CD8-positive, alpha-beta memory T cell (primary cell): ENCODE measurements at regions not wholly inside any gene's neighbourhood (a gene's known extent, or its start where the extent isn't known, plus 50 kb on each side); places are given as distances from the start of the nearest gene placed in this dataset.

ENCODE experiments used
- CTCF ChIA-PET: fragments of 350-600 bp; sonication (Branson Sonifier 250); formaldehyde crosslinking; loops from one replicate; lab custom pipeline; 2021; ENCODE audit warnings: antibody characterized with exemption; lab: Charles Lee
- POLR2A ChIA-PET: fragments of 350-600 bp; sonication (Branson Sonifier 250); formaldehyde crosslinking; loops from one replicate; lab custom pipeline; 2021; ENCODE audit warnings: antibody characterized with exemption; lab: Charles Lee
- DNase-seq, 5 donors: peaks; one replicate each; pipeline versions ENCODE4 v3.0.0 to v3.0.0-alpha.2; 2020 to 2022; ENCODE audit warnings: mixed read lengths in 1 of 5
- H3K27ac ChIP-seq: one replicate; pipeline ENCODE4 v1.7.0; 2013; ENCODE audit warnings: low read depth, mild to moderate bottlenecking, low read length, moderate library complexity
- H3K27me3 ChIP-seq: 2 replicates; pipeline ENCODE4 v1.7.0; 2013; ENCODE audit warnings: low read length, mild to moderate bottlenecking; ENCODE audit not compliant: insufficient read depth, poor library complexity, severe bottlenecking
- H3K36me3 ChIP-seq: 2 replicates; pipeline ENCODE4 v1.7.0; 2013; ENCODE audit warnings: mild to moderate bottlenecking, low read length, moderate library complexity; ENCODE audit not compliant: insufficient read depth
- H3K4me1 ChIP-seq: 2 replicates; pipeline ENCODE4 v1.7.0; 2013; ENCODE audit warnings: mild to moderate bottlenecking, low read length, moderate library complexity; ENCODE audit not compliant: insufficient read depth
- H3K4me3 ChIP-seq: 2 replicates; pipeline ENCODE4 v1.7.0; 2013; ENCODE audit warnings: mild to moderate bottlenecking, low read length
- H3K9me3 ChIP-seq: 2 replicates; pipeline ENCODE4 v1.7.0; 2013; ENCODE audit warnings: mild to moderate bottlenecking, low read length
- H3K27ac Mint-ChIP-seq, 8 donors: one replicate each; pipeline ENCODE4 v1.8.0; 2020 to 2021; ENCODE audit warnings: mixed read lengths in 8 of 8, mild to moderate bottlenecking in 6 of 8, inconsistent platforms in 3 of 8, moderate library complexity in 3 of 8
- H3K27me3 Mint-ChIP-seq, 2 donors: one replicate each; pipeline ENCODE4 v1.8.0; 2020 to 2021; ENCODE audit warnings: mixed read lengths in 2 of 2, mild to moderate bottlenecking in 1 of 2, moderate library complexity in 1 of 2
- H3K36me3 Mint-ChIP-seq, 3 donors: one replicate each; pipeline ENCODE4 v1.8.0; 2020 to 2021; ENCODE audit warnings: mixed read lengths in 3 of 3, inconsistent platforms in 1 of 3, mild to moderate bottlenecking in 1 of 3
- H3K4me1 Mint-ChIP-seq, 3 donors: one replicate each; pipeline ENCODE4 v1.8.0; 2020 to 2021; ENCODE audit warnings: mixed read lengths in 3 of 3, inconsistent platforms in 1 of 3, mild to moderate bottlenecking in 1 of 3
- H3K4me3 Mint-ChIP-seq, 7 donors: one replicate each; pipeline ENCODE4 v1.8.0; 2020 to 2021; ENCODE audit warnings: mixed read lengths in 7 of 7, mild to moderate bottlenecking in 6 of 7, moderate library complexity in 4 of 7, inconsistent platforms in 2 of 7
- H3K9me3 Mint-ChIP-seq, 5 donors: one replicate each; pipeline ENCODE4 v1.8.0; 2020 to 2022; ENCODE audit warnings: mixed read lengths in 5 of 5, mild to moderate bottlenecking in 3 of 5, moderate library complexity in 2 of 5, inconsistent platforms in 1 of 5

DNA sequence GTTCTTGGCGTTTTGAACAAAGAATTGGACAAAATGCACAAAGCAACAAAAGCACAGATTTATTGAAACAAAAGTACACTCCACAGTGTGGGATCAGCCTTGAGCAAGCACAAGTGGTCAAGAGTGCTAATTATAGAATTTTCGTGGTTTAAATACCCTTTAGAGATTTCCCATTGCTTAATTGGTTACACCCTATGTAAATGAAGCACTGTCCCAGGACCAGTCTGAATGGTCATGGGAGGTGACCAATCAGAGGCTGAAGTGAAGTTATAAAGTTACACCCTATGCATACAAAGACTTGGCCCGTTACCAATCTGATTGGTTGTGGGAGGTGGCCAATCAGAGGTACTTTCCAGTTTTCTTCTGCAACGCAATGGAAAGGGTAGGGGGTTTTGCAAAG lies 223.6 kb downstream of the CENPF start:
- no peak overlapping the region for H3K27ac Mint-ChIP-seq
- no peak for DNase-seq
- Histone ChIP-seq H3K4me1 (no peaks in the 10 kb centered on the region), H3K27me3 (no peaks in the 10 kb centered on the region), H3K9me3 (no peaks in the 10 kb centered on the region), H3K36me3 (no peaks in the 10 kb centered on the region), H3K27ac (no peak overlapping the region), H3K4me3 (no peak overlapping the region)
- no peak overlapping the region for H3K4me3 Mint-ChIP-seq
- POLR2A ChIA-PET, result no interaction called here
- H3K27me3 Mint-ChIP-seq, result peaks cover 0 to 2% of the 10 kb centered on the region in 2 donors
- peaks cover 5 to 20% (median 9%) of the 10 kb centered on the region in 5 donors for H3K9me3 Mint-ChIP-seq
- H3K36me3 Mint-ChIP-seq, result no peaks in the 10 kb centered on the region
- H3K4me1 Mint-ChIP-seq, result no peaks in the 10 kb centered on the region
- CTCF ChIA-PET, result no interaction called here

DNA sequence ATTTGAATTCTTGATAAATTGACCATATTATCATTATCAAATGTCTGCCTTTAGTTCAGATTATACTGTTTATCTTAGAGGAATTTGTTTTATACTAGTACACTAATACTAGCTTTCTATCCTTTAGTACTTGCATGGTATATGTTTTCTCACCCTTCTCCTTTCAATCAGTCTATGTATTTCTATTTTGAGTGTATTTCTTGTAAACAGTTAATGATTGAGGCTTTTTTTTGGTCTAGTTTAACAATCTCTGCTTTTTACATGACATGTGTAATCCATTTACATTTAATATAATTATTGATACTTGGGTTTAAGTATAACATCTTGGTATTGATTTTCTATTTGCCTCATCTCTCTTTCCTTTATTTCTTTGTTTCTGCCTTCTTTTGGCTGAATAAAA lies 224.9 kb downstream of the CENPF start:
- Mint-ChIP-seq H3K27ac (no peak overlapping the region), H3K36me3 (no peaks in the 10 kb centered on the region), H3K9me3 (peaks cover 5 to 17% (median 12%) of the 10 kb centered on the region in 5 donors), H3K4me1 (no peaks in the 10 kb centered on the region), H3K27me3 (no peaks in the 10 kb centered on the region), H3K4me3 (no peak overlapping the region)
- Histone ChIP-seq H3K4me3 (no peak overlapping the region), H3K27ac (no peak overlapping the region), H3K9me3 (no peaks in the 10 kb centered on the region), H3K36me3 (no peaks in the 10 kb centered on the region), H3K27me3 (no peaks in the 10 kb centered on the region), H3K4me1 (no peaks in the 10 kb centered on the region)
- no peak for DNase-seq
- ChIA-PET CTCF (no interaction called here), POLR2A (no interaction called here)

DNA sequence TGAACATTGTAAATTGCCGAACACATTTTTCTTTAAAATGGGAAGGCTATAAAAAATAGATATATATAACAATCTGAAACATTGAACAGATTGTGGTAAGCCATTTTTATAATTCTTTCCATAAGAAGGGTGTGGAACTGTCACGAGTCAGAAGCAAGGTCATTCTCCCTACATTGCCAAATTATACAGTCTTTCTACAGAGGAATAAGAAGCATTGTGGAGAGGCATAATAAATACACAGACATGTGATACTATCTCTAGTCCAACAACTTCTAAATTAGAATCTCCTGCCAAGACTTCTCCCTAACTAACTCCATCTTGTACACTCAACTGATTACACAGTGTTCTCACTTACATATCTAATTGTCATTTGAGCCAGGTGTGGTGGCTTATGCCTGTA lies 227.9 kb downstream of the CENPF start:
- Histone ChIP-seq H3K27me3 (no peaks in the 10 kb centered on the region), H3K36me3 (no peaks in the 10 kb centered on the region), H3K4me1 (no peaks in the 10 kb centered on the region), H3K9me3 (no peaks in the 10 kb centered on the region), H3K27ac (no peak overlapping the region), H3K4me3 (no peak overlapping the region)
- H3K36me3 Mint-ChIP-seq, result no peaks in the 10 kb centered on the region
- POLR2A ChIA-PET, result no interaction called here
- H3K27me3 Mint-ChIP-seq, result no peaks in the 10 kb centered on the region
- no peak for DNase-seq
- no peak overlapping the region for H3K4me3 Mint-ChIP-seq
- H3K9me3 Mint-ChIP-seq, result peaks cover 5 to 17% (median 6%) of the 10 kb centered on the region in 5 donors
- CTCF ChIA-PET, result no interaction called here
- H3K27ac Mint-ChIP-seq, result no peak overlapping the region
- no peaks in the 10 kb centered on the region for H3K4me1 Mint-ChIP-seq

DNA sequence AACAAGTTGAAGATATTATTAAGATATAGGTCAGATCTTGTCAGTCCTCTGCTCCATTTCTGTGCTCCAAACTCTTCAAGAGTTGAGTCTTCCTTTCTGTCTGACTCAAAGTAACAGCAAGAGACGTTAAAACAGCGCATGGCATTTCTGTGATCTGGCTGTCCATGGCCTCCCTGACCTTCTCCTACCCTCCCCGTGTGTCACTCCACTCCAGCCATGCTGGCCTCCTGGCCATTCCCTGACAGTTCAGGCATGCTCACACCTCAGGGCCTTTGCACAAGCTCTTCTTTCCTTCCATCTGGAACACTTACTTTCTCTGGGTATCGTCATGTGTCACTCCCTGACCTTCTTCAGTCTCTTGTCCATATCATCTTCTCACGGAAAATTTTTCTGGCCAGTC lies 229.0 kb downstream of the CENPF start:
- Mint-ChIP-seq H3K4me1 (no peaks in the 10 kb centered on the region), H3K4me3 (no peak overlapping the region), H3K9me3 (peaks cover 5 to 17% (median 7%) of the 10 kb centered on the region in 5 donors), H3K27ac (peak overlapping the region in 1 of 8 donors; percentile 16), H3K36me3 (no peaks in the 10 kb centered on the region), H3K27me3 (no peaks in the 10 kb centered on the region)
- no peaks in the 10 kb centered on the region for H3K36me3 ChIP-seq
- H3K27ac ChIP-seq, result no peak overlapping the region
- H3K9me3 ChIP-seq, result no peaks in the 10 kb centered on the region
- H3K27me3 ChIP-seq, result no peaks in the 10 kb centered on the region
- H3K4me3 ChIP-seq, result no peak overlapping the region
- CTCF ChIA-PET, result no interaction called here
- POLR2A ChIA-PET, result no interaction called here
- no peak for DNase-seq
- H3K4me1 ChIP-seq, result no peaks in the 10 kb centered on the region

DNA sequence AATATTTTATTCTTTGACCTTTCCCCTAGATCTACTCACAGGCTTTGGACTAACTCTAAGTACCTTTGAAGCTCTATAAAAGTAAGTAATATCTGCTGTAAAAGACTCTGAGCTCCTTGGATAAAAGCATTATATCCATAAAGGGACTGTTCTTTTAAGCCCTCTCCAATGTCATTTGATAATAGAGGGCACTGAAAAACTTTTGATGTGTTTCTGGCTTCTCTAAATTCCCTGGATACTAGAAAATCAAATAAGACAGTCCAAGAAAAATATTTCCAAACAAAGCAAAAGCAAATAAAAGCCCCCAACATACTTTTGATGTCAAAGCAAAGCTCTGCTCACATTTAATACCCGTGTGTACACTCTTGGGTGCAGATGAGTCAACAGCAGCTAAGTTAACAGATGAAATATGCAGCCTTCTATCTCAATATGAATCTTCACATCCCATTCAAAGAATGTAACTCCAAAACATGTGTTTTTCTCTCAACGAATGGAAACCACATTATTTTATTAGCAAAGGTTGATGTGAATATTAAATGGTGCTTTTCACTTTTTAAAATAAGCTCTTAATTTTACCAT lies 230.3 kb downstream of the CENPF start:
- Mint-ChIP-seq H3K4me3 (no peak overlapping the region), H3K4me1 (no peaks in the 10 kb centered on the region), H3K27ac (no peak overlapping the region), H3K27me3 (no peaks in the 10 kb centered on the region), H3K36me3 (no peaks in the 10 kb centered on the region), H3K9me3 (peaks cover 0 to 7% (median 6%) of the 10 kb centered on the region in 5 donors)
- ChIA-PET CTCF (no interaction called here), POLR2A (no interaction called here)
- no peak for DNase-seq
- no peak overlapping the region for H3K27ac ChIP-seq
- H3K9me3 ChIP-seq, result no peaks in the 10 kb centered on the region
- no peaks in the 10 kb centered on the region for H3K27me3 ChIP-seq
- H3K36me3 ChIP-seq, result no peaks in the 10 kb centered on the region
- no peak overlapping the region for H3K4me3 ChIP-seq
- no peaks in the 10 kb centered on the region for H3K4me1 ChIP-seq

DNA sequence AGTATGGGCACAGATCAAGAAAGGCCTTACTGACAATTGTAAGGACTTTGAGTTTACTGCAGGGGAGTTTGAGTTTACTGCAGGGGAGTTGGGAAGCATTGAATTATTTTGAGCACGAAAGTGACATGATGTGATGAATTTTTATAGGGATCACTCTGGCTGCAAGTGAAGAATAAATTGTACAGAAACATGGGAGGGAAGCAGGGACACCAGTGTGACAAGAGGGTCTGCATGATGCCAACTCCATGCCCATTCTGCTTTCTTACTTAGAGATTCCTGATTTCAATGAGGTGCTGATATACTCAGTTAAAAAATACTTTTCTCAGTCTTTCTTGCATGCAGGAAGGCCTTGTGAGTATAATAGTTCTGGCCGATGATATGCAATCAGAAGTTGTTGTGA lies 234.4 kb downstream of the CENPF start:
- Mint-ChIP-seq H3K36me3 (no peaks in the 10 kb centered on the region), H3K9me3 (peaks cover 0 to 3% (median 0%) of the 10 kb centered on the region in 5 donors), H3K27ac (no peak overlapping the region), H3K27me3 (no peaks in the 10 kb centered on the region), H3K4me1 (no peaks in the 10 kb centered on the region), H3K4me3 (no peak overlapping the region)
- no peaks in the 10 kb centered on the region for H3K27me3 ChIP-seq
- no peaks in the 10 kb centered on the region for H3K36me3 ChIP-seq
- ChIA-PET CTCF (no interaction called here), POLR2A (no interaction called here)
- no peaks in the 10 kb centered on the region for H3K4me1 ChIP-seq
- DNase-seq, result no peak
- H3K9me3 ChIP-seq, result no peaks in the 10 kb centered on the region
- no peak overlapping the region for H3K4me3 ChIP-seq
- H3K27ac ChIP-seq, result no peak overlapping the region

DNA sequence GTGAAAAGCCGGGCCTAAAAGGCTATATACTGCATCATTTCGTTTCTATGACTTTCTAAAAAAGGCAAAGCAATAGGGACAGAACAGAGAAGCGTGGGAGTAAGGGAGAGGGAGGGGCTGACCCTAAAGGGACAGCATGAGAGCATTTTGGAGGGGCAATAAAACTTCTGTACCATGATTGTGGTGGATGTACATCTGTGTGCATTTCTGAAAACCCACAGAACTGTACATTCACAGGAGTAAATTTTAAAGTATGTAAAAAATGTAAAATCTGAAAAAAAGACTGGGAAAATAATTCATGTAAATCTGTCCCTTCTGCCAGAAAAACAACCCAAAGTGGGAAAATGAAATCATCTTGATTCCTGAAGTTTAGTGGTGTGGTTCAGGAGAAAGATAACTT lies 235.4 kb downstream of the CENPF start:
- Mint-ChIP-seq H3K4me3 (no peak overlapping the region), H3K4me1 (no peaks in the 10 kb centered on the region), H3K36me3 (no peaks in the 10 kb centered on the region), H3K27me3 (no peaks in the 10 kb centered on the region), H3K27ac (no peak overlapping the region), H3K9me3 (peaks cover 0 to 8% (median 0%) of the 10 kb centered on the region in 5 donors)
- Histone ChIP-seq H3K4me1 (no peaks in the 10 kb centered on the region), H3K36me3 (no peaks in the 10 kb centered on the region), H3K9me3 (no peaks in the 10 kb centered on the region), H3K27ac (no peak overlapping the region), H3K27me3 (no peaks in the 10 kb centered on the region), H3K4me3 (no peak overlapping the region)
- no peak for DNase-seq
- ChIA-PET CTCF (no interaction called here), POLR2A (no interaction called here)

DNA sequence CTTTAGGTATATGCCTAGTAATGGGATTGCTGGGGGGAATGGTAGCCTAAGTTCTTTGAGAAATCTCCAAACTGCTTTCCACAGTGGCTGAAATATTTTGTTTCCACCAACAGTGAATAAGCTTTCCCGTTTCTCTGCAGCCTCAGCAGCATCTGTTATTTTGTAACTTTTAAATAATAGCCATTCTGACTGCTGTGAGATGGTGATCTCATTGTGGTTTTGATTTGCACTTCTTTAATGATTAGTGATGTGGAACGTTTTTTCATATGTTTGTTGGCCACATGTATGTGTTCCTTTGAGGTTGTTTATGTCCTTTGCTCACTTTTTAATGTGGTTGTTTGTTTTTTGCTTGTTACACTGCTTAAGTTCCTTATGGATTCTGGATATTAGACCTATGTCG lies 237.4 kb downstream of the CENPF start:
- H3K4me3 Mint-ChIP-seq, result no peak overlapping the region
- H3K9me3 Mint-ChIP-seq, result peaks cover 0 to 14% (median 0%) of the 10 kb centered on the region in 5 donors
- H3K4me1 ChIP-seq, result no peaks in the 10 kb centered on the region
- H3K4me3 ChIP-seq, result no peak overlapping the region
- DNase-seq, result no peak
- H3K27me3 Mint-ChIP-seq, result no peaks in the 10 kb centered on the region
- no peak overlapping the region for H3K27ac Mint-ChIP-seq
- H3K9me3 ChIP-seq, result no peaks in the 10 kb centered on the region
- no peak overlapping the region for H3K27ac ChIP-seq
- no peaks in the 10 kb centered on the region for H3K27me3 ChIP-seq
- no peaks in the 10 kb centered on the region for H3K36me3 Mint-ChIP-seq
- H3K36me3 ChIP-seq, result no peaks in the 10 kb centered on the region
- no peaks in the 10 kb centered on the region for H3K4me1 Mint-ChIP-seq
- ChIA-PET POLR2A (no interaction called here), CTCF (no interaction called here)

DNA sequence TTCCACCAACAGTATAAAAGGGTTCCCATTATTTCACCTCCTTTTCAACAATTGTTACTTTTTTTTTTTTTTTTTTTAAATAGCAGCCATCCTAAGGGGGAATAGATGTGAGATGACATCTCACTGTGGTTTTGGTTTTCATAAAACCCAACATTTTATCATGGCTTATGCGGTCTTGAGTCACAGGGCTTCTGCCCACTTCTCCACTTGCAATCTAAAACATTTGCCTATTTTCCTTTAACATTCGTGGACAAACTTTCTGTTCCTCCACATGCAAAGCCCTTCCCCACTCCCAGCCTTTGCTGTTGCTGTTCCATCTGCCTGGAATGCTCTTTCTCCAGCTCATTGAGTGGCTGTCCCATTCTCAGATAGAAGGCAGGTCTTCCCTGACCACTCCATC lies 239.7 kb upstream of the KCNK2 start:
- H3K4me1 ChIP-seq, result no peaks in the 10 kb centered on the region
- CTCF ChIA-PET, result no interaction called here
- peaks cover 0 to 14% (median 2%) of the 10 kb centered on the region in 5 donors for H3K9me3 Mint-ChIP-seq

More for the DNA sequence above, 239.7 kb upstream of the KCNK2 start:
- Mint-ChIP-seq H3K4me3 (no peak overlapping the region), H3K27ac (no peak overlapping the region), H3K36me3 (no peaks in the 10 kb centered on the region), H3K4me1 (no peaks in the 10 kb centered on the region), H3K27me3 (no peaks in the 10 kb centered on the region)
- Histone ChIP-seq H3K9me3 (no peaks in the 10 kb centered on the region), H3K36me3 (no peaks in the 10 kb centered on the region), H3K27me3 (no peaks in the 10 kb centered on the region), H3K4me3 (no peak overlapping the region), H3K27ac (no peak overlapping the region)
- DNase-seq, result no peak
- POLR2A ChIA-PET, result no interaction called here
